ENCODE measurements at regions not wholly inside any gene's neighbourhood (a gene's known extent, or its start where the extent isn't known, plus 50 kb on each side); places are given as distances from the start of the nearest gene placed in this dataset.
"Not testable (repeated sequence)": the region's sequence is repeated elsewhere in the genome, so short reads cannot be mapped to it uniquely, and the experiment has no call there.

GRCh38 chr18:75844146-75844545 lies 416.6 kb upstream of the SMIM21 start:
- no peak for DNase-seq (ENCODE audit: low spot score)

- DNase-seq (ENCODE audit: low spot score), result no peak
Measured at GRCh38 chr18:75840131-75840530, 412.6 kb upstream of the SMIM21 start.

GRCh38 chr18:75839686-75840085 lies 412.2 kb upstream of the SMIM21 start:
- not testable (repeated sequence) for DNase-seq (ENCODE audit: low spot score)

- no peak for DNase-seq (ENCODE audit: low spot score)
Measured at GRCh38 chr18:75839041-75839440, 411.5 kb upstream of the SMIM21 start.

- no peak for DNase-seq (ENCODE audit: low spot score)
Measured at GRCh38 chr18:75837316-75837715, 409.8 kb upstream of the SMIM21 start.

GRCh38 chr18:75836516-75836915 lies 409.0 kb upstream of the SMIM21 start:
- DNase-seq (ENCODE audit: low spot score), result no peak

GRCh38 chr18:75831960-75832359 lies 404.5 kb upstream of the SMIM21 start:
- DNase-seq (ENCODE audit: low spot score), result no peak

GRCh38 chr18:75830828-75831227 lies 403.3 kb upstream of the SMIM21 start:
- DNase-seq (ENCODE audit: low spot score), result no peak

GRCh38 chr18:75829091-75829490 lies 401.6 kb upstream of the SMIM21 start:
- DNase-seq (ENCODE audit: low spot score), result no peak

- no peak for DNase-seq (ENCODE audit: low spot score)
Measured at GRCh38 chr18:75828379-75828778, 400.9 kb upstream of the SMIM21 start.

- no peak for DNase-seq (ENCODE audit: low spot score)
Measured at GRCh38 chr18:75827751-75828287, 400.3 kb upstream of the SMIM21 start.

GRCh38 chr18:75824661-75825060 lies 397.2 kb upstream of the SMIM21 start:
- no peak for DNase-seq (ENCODE audit: low spot score)

GRCh38 chr18:75823471-75823870 lies 396.0 kb upstream of the SMIM21 start:
- DNase-seq (ENCODE audit: low spot score), result no peak

- no peak for DNase-seq (ENCODE audit: low spot score)
Measured at GRCh38 chr18:75818383-75818782, 390.9 kb upstream of the SMIM21 start.

- no peak for DNase-seq (ENCODE audit: low spot score)
Measured at GRCh38 chr18:75815767-75816166, 388.3 kb upstream of the SMIM21 start.

- DNase-seq (ENCODE audit: low spot score), result no peak
Measured at GRCh38 chr18:75812761-75813160, 385.3 kb upstream of the SMIM21 start.

GRCh38 chr18:75810961-75811551 lies 383.6 kb upstream of the SMIM21 start:
- no peak for DNase-seq (ENCODE audit: low spot score)

- DNase-seq (ENCODE audit: low spot score), result no peak
Measured at GRCh38 chr18:75810516-75810915, 383.0 kb upstream of the SMIM21 start.

- no peak for DNase-seq (ENCODE audit: low spot score)
Measured at GRCh38 chr18:75809926-75810255, 382.4 kb upstream of the SMIM21 start.

- no peak for DNase-seq (ENCODE audit: low spot score)
Measured at GRCh38 chr18:75809151-75809925, 381.8 kb upstream of the SMIM21 start.

- DNase-seq (ENCODE audit: low spot score), result no peak
Measured at GRCh38 chr18:75805265-75805664, 377.8 kb upstream of the SMIM21 start.

GRCh38 chr18:75802681-75803080 lies 375.2 kb upstream of the SMIM21 start:
- DNase-seq (ENCODE audit: low spot score), result no peak

- DNase-seq (ENCODE audit: low spot score), result no peak
Measured at GRCh38 chr18:75801178-75801577, 373.7 kb upstream of the SMIM21 start.

GRCh38 chr18:75800331-75800648 lies 372.8 kb upstream of the SMIM21 start:
- DNase-seq (ENCODE audit: low spot score), result no peak

Measured in hepatic stellate cell (primary cell).